GM13976 (cell line): ENCODE measurements at regions not wholly inside any gene's neighbourhood (a gene's known extent, or its start where the extent isn't known, plus 50 kb on each side); places are given as distances from the start of the nearest gene placed in this dataset.

Source experiments
- DNase-seq: peaks from one replicate; pipeline ENCODE4 v3.0.0; 2012; ENCODE audit warnings: low spot score
- in situ Hi-C: fragments of 300-500 bp; cut with MboI; formaldehyde crosslinking; loops from one replicate; pipeline ENCODE4 v1.12.0; 2022; ENCODE audit warnings: low sequenced_read_pairs, mixed read lengths, inconsistent platforms; ENCODE audit not compliant: unreplicated experiment
- TF ChIP-seq, protein P1 (sequence below): IDR thresholded peaks from 2 replicates; pipeline ENCODE4 v1.5.1; 2012; ENCODE audit warnings: borderline replicate concordance, mild to moderate bottlenecking; ENCODE audit not compliant: insufficient read depth; ENCODE audit errors: extremely low read depth, missing control alignments, control extremely low read depth

DNA sequence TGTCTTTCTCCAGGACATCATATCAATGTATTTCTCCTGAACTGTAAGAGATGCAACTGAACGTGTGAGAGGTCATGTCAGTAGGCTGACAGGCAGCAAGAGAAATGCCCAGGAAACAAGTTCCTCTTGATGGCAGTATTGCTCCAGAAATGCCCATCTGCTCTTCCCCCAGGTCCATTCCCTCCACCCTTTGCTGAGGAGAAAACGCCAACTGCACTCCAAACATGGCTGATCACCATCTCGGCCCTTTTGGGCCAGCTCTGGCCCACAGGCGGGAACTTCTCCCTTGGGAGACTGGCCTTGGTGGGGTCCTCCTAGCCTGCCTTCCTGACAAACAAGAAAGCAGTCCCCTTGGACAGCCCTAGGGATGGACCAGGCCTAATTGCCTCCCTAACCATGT, 276.5 kb upstream of the AGTR2 start:
- TF ChIP-seq, protein P1, sequence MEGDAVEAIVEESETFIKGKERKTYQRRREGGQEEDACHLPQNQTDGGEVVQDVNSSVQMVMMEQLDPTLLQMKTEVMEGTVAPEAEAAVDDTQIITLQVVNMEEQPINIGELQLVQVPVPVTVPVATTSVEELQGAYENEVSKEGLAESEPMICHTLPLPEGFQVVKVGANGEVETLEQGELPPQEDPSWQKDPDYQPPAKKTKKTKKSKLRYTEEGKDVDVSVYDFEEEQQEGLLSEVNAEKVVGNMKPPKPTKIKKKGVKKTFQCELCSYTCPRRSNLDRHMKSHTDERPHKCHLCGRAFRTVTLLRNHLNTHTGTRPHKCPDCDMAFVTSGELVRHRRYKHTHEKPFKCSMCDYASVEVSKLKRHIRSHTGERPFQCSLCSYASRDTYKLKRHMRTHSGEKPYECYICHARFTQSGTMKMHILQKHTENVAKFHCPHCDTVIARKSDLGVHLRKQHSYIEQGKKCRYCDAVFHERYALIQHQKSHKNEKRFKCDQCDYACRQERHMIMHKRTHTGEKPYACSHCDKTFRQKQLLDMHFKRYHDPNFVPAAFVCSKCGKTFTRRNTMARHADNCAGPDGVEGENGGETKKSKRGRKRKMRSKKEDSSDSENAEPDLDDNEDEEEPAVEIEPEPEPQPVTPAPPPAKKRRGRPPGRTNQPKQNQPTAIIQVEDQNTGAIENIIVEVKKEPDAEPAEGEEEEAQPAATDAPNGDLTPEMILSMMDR, result peak; percentile 26
- DNase-seq, result no peak
- in situ Hi-C loops, result no loop called here

GRCh38 chrX:115895678-115896329, 274.7 kb upstream of the AGTR2 start:
- TF ChIP-seq, protein P1, result no peak
- DNase-seq, result no peak
- in situ Hi-C loops, result no loop called here

DNA sequence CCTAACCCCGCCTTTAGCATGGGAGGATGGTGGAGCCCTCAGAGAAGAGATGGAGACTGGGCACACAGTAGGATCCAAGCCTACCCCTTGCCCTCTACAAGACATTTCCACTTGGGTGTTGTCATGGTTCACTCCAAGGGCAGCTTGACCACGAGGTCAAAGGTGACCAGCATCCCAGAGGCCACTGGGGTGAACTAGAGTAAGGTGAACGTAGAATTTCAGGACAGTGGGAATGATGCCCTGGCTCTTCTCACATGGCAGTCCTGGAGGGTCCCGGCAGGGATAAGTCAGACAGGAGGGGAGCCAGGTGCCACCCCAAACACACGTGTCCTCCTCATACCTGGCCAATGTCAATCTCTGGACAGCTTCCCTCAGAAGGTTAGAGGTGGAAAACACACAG, 274.2 kb upstream of the AGTR2 start:
- TF ChIP-seq, protein P1, result no peak
- in situ Hi-C loops, result no loop called here
- no peak for DNase-seq

- TF ChIP-seq, protein P1, result no peak
- DNase-seq, result no peak
- in situ Hi-C loops, result no loop called here
These were observed 272.6 kb upstream of the AGTR2 start for GRCh38 chrX:115897956-115898355.

GRCh38 chrX:115898382-115899001, 272.1 kb upstream of the AGTR2 start:
- peak; percentile 45 for DNase-seq
- TF ChIP-seq, protein P1, result peak; percentile 32
- in situ Hi-C loops, result no loop called here

DNA sequence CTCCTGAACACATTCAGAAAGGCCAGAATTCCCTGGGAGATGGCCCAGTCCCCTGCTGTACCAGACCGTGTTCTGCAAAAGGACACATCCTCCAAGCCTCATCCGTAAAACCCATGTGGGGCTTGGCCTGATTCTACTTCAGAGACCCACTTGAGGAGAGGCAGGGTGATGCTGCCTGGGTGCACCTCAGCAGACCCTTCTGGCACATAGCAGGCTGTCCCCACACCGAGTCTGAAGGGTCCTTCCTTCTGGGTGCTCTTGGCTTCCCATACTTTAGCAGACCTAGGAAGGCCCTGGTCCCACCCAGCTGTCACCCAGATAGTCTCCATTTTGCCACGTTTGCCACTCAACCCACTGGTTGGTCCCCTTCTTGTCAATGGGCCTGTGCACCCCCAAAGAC, 270.1 kb upstream of the AGTR2 start:
- TF ChIP-seq, protein P1, result no peak
- in situ Hi-C loops, result no loop called here
- DNase-seq, result no peak
